Thoracic aorta (tissue), 2 donors: ENCODE measurements at regions not wholly inside any gene's neighbourhood (a gene's known extent, or its start where the extent isn't known, plus 50 kb on each side); places are given as distances from the start of the nearest gene placed in this dataset.

Source experiments
- ATAC-seq: fragments of 150-250 bp; one replicate; pipeline ENCODE4 v1.8.0; 2017; ENCODE audit warnings: low read depth; ENCODE audit not compliant: insufficient number of reproducible peaks, low FRiP score
- DNase-seq: peaks from one replicate; pipeline ENCODE4 v3.0.0-alpha.2; 2020; ENCODE audit warnings: low spot score
- H3K27ac ChIP-seq, 2 donors: fragments of 200-600 bp; sonication (generic); 1 replicate in 1 of 2; 2 replicates in 1 of 2; pipeline ENCODE4 v1.5.1; 2016; ENCODE audit warnings: mild to moderate bottlenecking in 2 of 2, moderate library complexity in 2 of 2
- H3K27me3 ChIP-seq: fragments of 200-600 bp; sonication (generic); replicated peaks from 2 replicates; pipeline ENCODE4 v1.6.0; 2016; ENCODE audit warnings: mild to moderate bottlenecking; ENCODE audit not compliant: insufficient read depth
- H3K36me3 ChIP-seq: fragments of 200-600 bp; sonication (generic); one replicate; pipeline ENCODE4 v1.5.1; 2016
- H3K4me1 ChIP-seq, 2 donors: fragments of 200-600 bp; sonication (generic); 1 replicate in 1 of 2; 2 replicates in 1 of 2; pipeline versions ENCODE4 v1.5.1 to v1.6.0; 2016; ENCODE audit warnings: low read depth in 2 of 2, mild to moderate bottlenecking in 1 of 2; ENCODE audit not compliant: control insufficient read depth in 1 of 2
- H3K4me3 ChIP-seq: fragments of 200-600 bp; sonication (generic); 2 replicates; pipeline ENCODE4 v1.5.1; 2016; ENCODE audit warnings: mild to moderate bottlenecking
- H3K9me3 ChIP-seq: fragments of 200-600 bp; sonication (generic); 2 replicates; pipeline ENCODE4 v1.5.1; 2016
- CTCF ChIP-seq: fragments of 200-600 bp; sonication (generic); IDR thresholded peaks from one replicate; pipeline ENCODE4 v1.5.1; 2019; ENCODE audit warnings: antibody characterized with exemption

DNA sequence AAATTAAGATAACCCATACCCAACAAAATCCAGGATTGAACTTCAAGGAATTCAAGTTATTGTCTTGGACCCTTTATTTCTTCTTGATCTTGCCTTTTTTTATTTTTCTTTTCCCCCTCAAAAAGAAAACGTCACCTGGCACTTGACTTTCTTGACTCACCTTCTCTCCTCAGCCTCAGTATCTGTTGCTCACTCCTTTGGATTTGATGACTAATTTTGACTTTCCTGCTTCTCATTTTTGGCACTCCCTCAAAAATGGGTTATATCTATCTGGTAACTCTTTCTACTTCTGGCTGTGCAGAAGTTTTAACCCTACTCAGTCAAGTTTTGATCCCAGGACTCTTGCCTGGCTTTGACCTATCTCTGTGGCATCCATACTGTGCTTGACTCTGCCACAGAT lies 66.6 kb upstream of the SPATA31D4 start:
- no peaks in the 10 kb centered on the region for H3K36me3 ChIP-seq
- ATAC-seq = no peak
- H3K9me3 ChIP-seq = no peaks in the 10 kb centered on the region
- H3K4me1 ChIP-seq = no peaks in the 10 kb centered on the region
- DNase-seq = no peak
- no peak for TF ChIP-seq CTCF
- no peaks in the 10 kb centered on the region for H3K27me3 ChIP-seq
- H3K27ac ChIP-seq = no peak overlapping the region
- no peak overlapping the region for H3K4me3 ChIP-seq

- H3K9me3 ChIP-seq = no peaks in the 10 kb centered on the region
- no peak overlapping the region for H3K4me3 ChIP-seq
- ATAC-seq (no peak), DNase-seq (no peak)
- H3K4me1 ChIP-seq = no peaks in the 10 kb centered on the region
- H3K27ac ChIP-seq = no peak overlapping the region
- H3K27me3 ChIP-seq = no peaks in the 10 kb centered on the region
- H3K36me3 ChIP-seq = no peaks in the 10 kb centered on the region
- TF ChIP-seq CTCF = no peak
Observed at GRCh38 chr9:81868145-81868544, 60.1 kb upstream of the SPATA31D4 start.

- TF ChIP-seq CTCF = no peak
- Histone ChIP-seq H3K36me3 (no peaks in the 10 kb centered on the region), H3K9me3 (no peaks in the 10 kb centered on the region), H3K27ac (no peak overlapping the region), H3K4me3 (no peak overlapping the region), H3K27me3 (no peaks in the 10 kb centered on the region), H3K4me1 (no peaks in the 10 kb centered on the region)
- no peak for ATAC-seq
- no peak for DNase-seq
Observed at GRCh38 chr9:81871695-81872094, 56.5 kb upstream of the SPATA31D4 start.

- Histone ChIP-seq H3K9me3 (no peaks in the 10 kb centered on the region), H3K27me3 (no peaks in the 10 kb centered on the region), H3K36me3 (no peaks in the 10 kb centered on the region), H3K4me1 (no peaks in the 10 kb centered on the region), H3K4me3 (no peak overlapping the region), H3K27ac (no peak overlapping the region)
- ATAC-seq = no peak
- TF ChIP-seq CTCF = no peak
- no peak for DNase-seq
Observed at GRCh38 chr9:81874250-81874649, 54.0 kb upstream of the SPATA31D4 start.

DNA sequence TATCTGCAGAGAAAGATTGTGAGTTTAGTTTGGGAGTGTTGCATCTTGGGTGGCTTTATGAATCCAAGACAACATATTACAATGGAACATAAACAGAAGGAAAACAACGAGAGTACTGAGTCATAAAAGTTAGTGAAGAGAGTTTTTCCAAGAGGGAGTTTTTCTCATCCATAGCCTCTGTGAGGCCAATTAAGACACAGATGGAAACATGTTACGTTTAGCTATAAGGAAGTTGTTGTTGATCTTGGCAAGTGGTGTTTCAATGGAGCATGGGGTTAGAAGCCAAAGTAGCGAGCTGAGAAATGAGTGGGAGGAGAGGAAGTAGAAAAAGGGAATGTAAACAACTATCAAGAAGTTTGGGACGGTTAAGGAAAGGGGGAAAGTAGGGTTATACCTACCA lies 53.3 kb upstream of the SPATA31D4 start:
- H3K4me1 ChIP-seq = no peaks in the 10 kb centered on the region
- no peak for DNase-seq
- no peak overlapping the region for H3K4me3 ChIP-seq
- ATAC-seq = no peak
- no peak overlapping the region for H3K27ac ChIP-seq
- no peaks in the 10 kb centered on the region for H3K36me3 ChIP-seq
- no peaks in the 10 kb centered on the region for H3K9me3 ChIP-seq
- no peaks in the 10 kb centered on the region for H3K27me3 ChIP-seq
- no peak for TF ChIP-seq CTCF
